ENCODE measurements at regions not wholly inside any gene's neighbourhood (a gene's known extent, or its start where the extent isn't known, plus 50 kb on each side); places are given as distances from the start of the nearest gene placed in this dataset.

GRCh38 chr17:34771891-34772290, 189.4 kb downstream of the CCT6B start:
- Mint-ChIP-seq H3K27ac (no peak overlapping the region), H3K4me1 (no peaks in the 10 kb centered on the region), H3K36me3 (no peaks in the 10 kb centered on the region), H3K27me3 (ENCODE audit: low read depth in 3 of 3) (peaks cover 7 to 12% (median 9%) of the 10 kb centered on the region in 3 donors), H3K9me3 (no peaks in the 10 kb centered on the region), H3K4me3 (no peak overlapping the region)
- no peak for DNase-seq
- Histone ChIP-seq H2AFZ (ENCODE audit: insufficient read depth, low read depth, low read length, poor library complexity, severe bottlenecking) (no peak overlapping the region), H3K36me3 (replicated peaks in 1 of 2; ENCODE audit: control insufficient read depth in 1 of 2, insufficient read depth in 2 of 2, low read length in 2 of 2) (no peaks in the 10 kb centered on the region), H3K4me3 (replicated peaks in 1 of 3; ENCODE audit: low read depth in 2 of 3, low read length in 3 of 3) (no peak overlapping the region), H3K27me3 (ENCODE audit: control insufficient read depth in 2 of 2, insufficient read depth in 2 of 2, low read length in 2 of 2) (no peaks in the 10 kb centered on the region), H3K79me2 (ENCODE audit: insufficient read depth, low read length) (no peaks in the 10 kb centered on the region), H3K27ac (ENCODE audit: low read depth in 1 of 2, low read length in 2 of 2) (no peak overlapping the region), H3K9ac (ENCODE audit: insufficient read depth, low read length, poor library complexity, severe bottlenecking) (no peak overlapping the region), H3K9me3 (replicated peaks in 1 of 2; ENCODE audit: control insufficient read depth in 1 of 2, insufficient read depth in 1 of 2, low read length in 2 of 2) (no peaks in the 10 kb centered on the region), H3K4me2 (replicated peaks; ENCODE audit: extremely low read depth, low read length, poor library complexity, severe bottlenecking) (no peak overlapping the region), H4K20me1 (ENCODE audit: insufficient read depth, low read length) (no peaks in the 10 kb centered on the region), H3K4me1 (ENCODE audit: control insufficient read depth in 1 of 2, insufficient read depth in 2 of 2, low read length in 2 of 2) (no peaks in the 10 kb centered on the region)
- no peak for TF ChIP-seq CTCF (IDR thresholded peaks at IDR 0.05)
- WGBS (ENCODE audit: insufficient coverage) = 80% methylated on average over 1 of the region's 5 CpGs
- intact Hi-C loops (cut with micrococcal nuclease) = no loop called here

GRCh38 chr17:34770586-34770985, 190.7 kb downstream of the CCT6B start:
- peaks cover 8 to 12% (median 11%) of the 10 kb centered on the region in 3 donors for H3K27me3 Mint-ChIP-seq (ENCODE audit: low read depth in 3 of 3)
- H3K36me3 Mint-ChIP-seq = no peaks in the 10 kb centered on the region
- H3K9me3 Mint-ChIP-seq = no peaks in the 10 kb centered on the region
- no peaks in the 10 kb centered on the region for H3K27me3 ChIP-seq (ENCODE audit: control insufficient read depth in 2 of 2, insufficient read depth in 2 of 2, low read length in 2 of 2)
- no peaks in the 10 kb centered on the region for H4K20me1 ChIP-seq (ENCODE audit: insufficient read depth, low read length)
- no peak overlapping the region for H3K4me3 ChIP-seq (replicated peaks in 1 of 3; ENCODE audit: low read depth in 2 of 3, low read length in 3 of 3)
- WGBS (ENCODE audit: insufficient coverage) = 100% methylated on average over 1 of the region's 3 CpGs
- no peak overlapping the region for H3K9ac ChIP-seq (ENCODE audit: insufficient read depth, low read length, poor library complexity, severe bottlenecking)
- TF ChIP-seq CTCF (IDR thresholded peaks at IDR 0.05) = no peak
- H3K27ac Mint-ChIP-seq = no peak overlapping the region
- no peaks in the 10 kb centered on the region for H3K79me2 ChIP-seq (ENCODE audit: insufficient read depth, low read length)
- no peak overlapping the region for H3K4me3 Mint-ChIP-seq
- no peaks in the 10 kb centered on the region for H3K4me1 ChIP-seq (ENCODE audit: control insufficient read depth in 1 of 2, insufficient read depth in 2 of 2, low read length in 2 of 2)
- no peaks in the 10 kb centered on the region for H3K9me3 ChIP-seq (replicated peaks in 1 of 2; ENCODE audit: control insufficient read depth in 1 of 2, insufficient read depth in 1 of 2, low read length in 2 of 2)
- no peak for DNase-seq
- H3K4me2 ChIP-seq (replicated peaks; ENCODE audit: extremely low read depth, low read length, poor library complexity, severe bottlenecking) = no peak overlapping the region
- no peaks in the 10 kb centered on the region for H3K36me3 ChIP-seq (replicated peaks in 1 of 2; ENCODE audit: control insufficient read depth in 1 of 2, insufficient read depth in 2 of 2, low read length in 2 of 2)
- intact Hi-C loops (cut with micrococcal nuclease) = no loop called here
- H3K4me1 Mint-ChIP-seq = no peaks in the 10 kb centered on the region
- H3K27ac ChIP-seq (ENCODE audit: low read depth in 1 of 2, low read length in 2 of 2) = no peak overlapping the region
- no peak overlapping the region for H2AFZ ChIP-seq (ENCODE audit: insufficient read depth, low read depth, low read length, poor library complexity, severe bottlenecking)
